ENCODE measurements at regions not wholly inside any gene's neighbourhood (a gene's known extent, or its start where the extent isn't known, plus 50 kb on each side); places are given as distances from the start of the nearest gene placed in this dataset.

DNA sequence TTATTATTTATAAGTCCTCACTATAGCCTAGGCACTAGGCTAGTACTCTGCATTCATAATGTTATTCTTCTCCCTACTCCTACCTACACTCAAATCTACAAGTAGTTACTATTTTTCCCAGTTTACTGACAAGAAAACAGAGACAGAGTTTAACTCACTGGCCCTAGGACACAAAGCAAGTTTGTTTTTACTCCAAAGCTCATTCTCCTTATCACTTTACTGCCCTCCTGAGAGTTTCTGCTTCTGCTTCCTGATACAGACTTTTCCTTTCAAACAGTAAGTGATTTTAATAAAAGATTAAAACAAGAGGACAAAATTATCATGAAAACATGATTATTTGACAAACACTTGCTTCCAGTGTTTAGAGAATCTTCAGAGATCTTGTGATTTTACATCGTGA is 60.6 kb upstream of the CADPS start:
- TF ChIP-seq POLR2AphosphoS5 (IDR thresholded peaks at IDR 0.05; ENCODE audit: low read depth, low read length) (no peak), TAF1 (IDR thresholded peaks at IDR 0.05; ENCODE audit: borderline replicate concordance, low read depth, low read length) (no peak)

Data from GM12892 (cell line).